ENCODE measurements at regions not wholly inside any gene's neighbourhood (a gene's known extent, or its start where the extent isn't known, plus 50 kb on each side); places are given as distances from the start of the nearest gene placed in this dataset.

DNA sequence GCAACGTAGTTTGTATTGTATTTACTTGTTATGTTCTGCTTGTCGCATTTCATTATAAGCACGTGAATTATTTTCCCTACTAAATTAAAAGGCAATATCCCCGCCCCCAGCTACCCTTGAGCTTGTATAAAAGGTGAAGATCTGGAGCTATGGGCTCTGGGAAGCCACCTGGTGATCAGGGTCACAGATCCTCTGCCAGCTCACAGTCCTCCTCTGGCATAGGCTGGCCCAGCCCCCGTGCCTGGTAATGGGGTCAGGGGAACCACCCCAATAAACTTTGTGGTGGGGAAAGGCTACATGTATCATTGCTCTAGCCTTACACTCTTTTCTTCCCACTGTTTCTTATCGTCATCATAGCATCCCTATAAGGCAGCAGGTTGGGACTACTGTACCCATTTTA lies 190.2 kb upstream of the TSHZ3 start:
- TF ChIP-seq, protein P1, sequence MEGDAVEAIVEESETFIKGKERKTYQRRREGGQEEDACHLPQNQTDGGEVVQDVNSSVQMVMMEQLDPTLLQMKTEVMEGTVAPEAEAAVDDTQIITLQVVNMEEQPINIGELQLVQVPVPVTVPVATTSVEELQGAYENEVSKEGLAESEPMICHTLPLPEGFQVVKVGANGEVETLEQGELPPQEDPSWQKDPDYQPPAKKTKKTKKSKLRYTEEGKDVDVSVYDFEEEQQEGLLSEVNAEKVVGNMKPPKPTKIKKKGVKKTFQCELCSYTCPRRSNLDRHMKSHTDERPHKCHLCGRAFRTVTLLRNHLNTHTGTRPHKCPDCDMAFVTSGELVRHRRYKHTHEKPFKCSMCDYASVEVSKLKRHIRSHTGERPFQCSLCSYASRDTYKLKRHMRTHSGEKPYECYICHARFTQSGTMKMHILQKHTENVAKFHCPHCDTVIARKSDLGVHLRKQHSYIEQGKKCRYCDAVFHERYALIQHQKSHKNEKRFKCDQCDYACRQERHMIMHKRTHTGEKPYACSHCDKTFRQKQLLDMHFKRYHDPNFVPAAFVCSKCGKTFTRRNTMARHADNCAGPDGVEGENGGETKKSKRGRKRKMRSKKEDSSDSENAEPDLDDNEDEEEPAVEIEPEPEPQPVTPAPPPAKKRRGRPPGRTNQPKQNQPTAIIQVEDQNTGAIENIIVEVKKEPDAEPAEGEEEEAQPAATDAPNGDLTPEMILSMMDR (IDR thresholded peaks at IDR 0.05; ENCODE audit: low read depth, low read length, poor library complexity, severe bottlenecking): no peak
- no peak for TF ChIP-seq EZH2phosphoT487 (IDR thresholded peaks at IDR 0.05; ENCODE audit: borderline replicate concordance, low read length)
- Histone ChIP-seq H3F3A (ENCODE audit: control insufficient read depth, insufficient read depth) (no peaks in the 10 kb centered on the region), H3K36me3 (ENCODE audit: control insufficient read depth, low read length) (no peaks in the 10 kb centered on the region), H3K9me3 (ENCODE audit: control insufficient read depth, insufficient read depth, low read length) (peaks cover 15% of the 10 kb centered on the region; the same call in 1 of the 2 replicates), H3K27ac (ENCODE audit: low read depth, low read length) (no peak overlapping the region), H3K4me1 (ENCODE audit: control insufficient read depth, low read length) (no peaks in the 10 kb centered on the region), H3K4me3 (ENCODE audit: low read length) (no peak overlapping the region), H3K79me2 (ENCODE audit: control insufficient read depth, low read length) (no peaks in the 10 kb centered on the region), H3K4me2 (ENCODE audit: low read length) (no peak overlapping the region), H3K27me3 (ENCODE audit: control insufficient read depth, low read length) (no peaks in the 10 kb centered on the region), H4K20me1 (ENCODE audit: control insufficient read depth, insufficient read depth, low read depth, low read length) (no peaks in the 10 kb centered on the region), H3K9me2 (replicated peaks; ENCODE audit: control insufficient read depth, low read length) (no peaks in the 10 kb centered on the region)

DNA sequence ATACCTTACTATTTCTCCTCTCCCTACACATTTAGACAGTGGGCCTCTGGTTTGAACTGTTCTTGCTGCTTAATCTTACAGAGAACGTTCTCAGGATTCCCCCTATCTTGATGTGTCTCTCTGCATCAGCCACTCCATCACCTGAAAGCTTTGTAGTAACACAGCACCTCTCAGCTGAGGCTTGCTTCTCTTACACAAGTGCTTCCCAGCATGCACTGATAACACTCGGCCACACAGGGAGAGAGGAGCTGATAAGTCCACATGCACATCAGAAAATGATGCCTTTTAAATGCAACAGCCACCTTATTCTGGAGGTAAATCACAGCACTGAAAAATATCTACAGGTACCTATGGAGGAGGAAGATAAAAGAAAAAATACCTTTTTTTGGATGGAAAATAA lies 192.2 kb upstream of the TSHZ3 start:
- H3K4me2 ChIP-seq (ENCODE audit: low read length): no peak overlapping the region

GRCh38 chr19:31543456-31543855 lies 194.2 kb upstream of the TSHZ3 start:
- Histone ChIP-seq H3K9me3 (ENCODE audit: control insufficient read depth, insufficient read depth, low read length) (peaks cover 10% of the 10 kb centered on the region; the same call in 1 of the 2 replicates), H3K9me2 (replicated peaks; ENCODE audit: control insufficient read depth, low read length) (no peaks in the 10 kb centered on the region), H3K36me3 (ENCODE audit: control insufficient read depth, low read length) (no peaks in the 10 kb centered on the region), H3K79me2 (ENCODE audit: control insufficient read depth, low read length) (no peaks in the 10 kb centered on the region), H3K4me1 (ENCODE audit: control insufficient read depth, low read length) (no peaks in the 10 kb centered on the region), H3K4me2 (ENCODE audit: low read length) (no peak overlapping the region), H3F3A (ENCODE audit: control insufficient read depth, insufficient read depth) (no peaks in the 10 kb centered on the region), H3K27me3 (ENCODE audit: control insufficient read depth, low read length) (no peaks in the 10 kb centered on the region), H3K4me3 (ENCODE audit: low read length) (no peak overlapping the region), H3K27ac (ENCODE audit: low read depth, low read length) (no peak overlapping the region), H4K20me1 (ENCODE audit: control insufficient read depth, insufficient read depth, low read depth, low read length) (no peaks in the 10 kb centered on the region)
- TF ChIP-seq, protein P1 (IDR thresholded peaks at IDR 0.05; ENCODE audit: low read depth, low read length, poor library complexity, severe bottlenecking): no peak
- no peak for TF ChIP-seq EZH2phosphoT487 (IDR thresholded peaks at IDR 0.05; ENCODE audit: borderline replicate concordance, low read length)

More for the DNA sequence above, 192.2 kb upstream of the TSHZ3 start:
- no peaks in the 10 kb centered on the region for H3K36me3 ChIP-seq (ENCODE audit: control insufficient read depth, low read length)
- H3F3A ChIP-seq (ENCODE audit: control insufficient read depth, insufficient read depth): no peaks in the 10 kb centered on the region
- H3K4me3 ChIP-seq (ENCODE audit: low read length): no peak overlapping the region
- H3K9me2 ChIP-seq (replicated peaks; ENCODE audit: control insufficient read depth, low read length): no peaks in the 10 kb centered on the region
- H3K27me3 ChIP-seq (ENCODE audit: control insufficient read depth, low read length): no peaks in the 10 kb centered on the region
- no peak for TF ChIP-seq EZH2phosphoT487 (IDR thresholded peaks at IDR 0.05; ENCODE audit: borderline replicate concordance, low read length)
- TF ChIP-seq, protein P1 (IDR thresholded peaks at IDR 0.05; ENCODE audit: low read depth, low read length, poor library complexity, severe bottlenecking): no peak
- H4K20me1 ChIP-seq (ENCODE audit: control insufficient read depth, insufficient read depth, low read depth, low read length): no peaks in the 10 kb centered on the region
- no peaks in the 10 kb centered on the region for H3K79me2 ChIP-seq (ENCODE audit: control insufficient read depth, low read length)
- H3K9me3 ChIP-seq (ENCODE audit: control insufficient read depth, insufficient read depth, low read length): peaks cover 15% of the 10 kb centered on the region; the same call in 1 of the 2 replicates
- no peaks in the 10 kb centered on the region for H3K4me1 ChIP-seq (ENCODE audit: control insufficient read depth, low read length)
- H3K27ac ChIP-seq (ENCODE audit: low read depth, low read length): no peak overlapping the region
